ENCODE measurements at regions not wholly inside any gene's neighbourhood (a gene's known extent, or its start where the extent isn't known, plus 50 kb on each side); places are given as distances from the start of the nearest gene placed in this dataset.

DNA sequence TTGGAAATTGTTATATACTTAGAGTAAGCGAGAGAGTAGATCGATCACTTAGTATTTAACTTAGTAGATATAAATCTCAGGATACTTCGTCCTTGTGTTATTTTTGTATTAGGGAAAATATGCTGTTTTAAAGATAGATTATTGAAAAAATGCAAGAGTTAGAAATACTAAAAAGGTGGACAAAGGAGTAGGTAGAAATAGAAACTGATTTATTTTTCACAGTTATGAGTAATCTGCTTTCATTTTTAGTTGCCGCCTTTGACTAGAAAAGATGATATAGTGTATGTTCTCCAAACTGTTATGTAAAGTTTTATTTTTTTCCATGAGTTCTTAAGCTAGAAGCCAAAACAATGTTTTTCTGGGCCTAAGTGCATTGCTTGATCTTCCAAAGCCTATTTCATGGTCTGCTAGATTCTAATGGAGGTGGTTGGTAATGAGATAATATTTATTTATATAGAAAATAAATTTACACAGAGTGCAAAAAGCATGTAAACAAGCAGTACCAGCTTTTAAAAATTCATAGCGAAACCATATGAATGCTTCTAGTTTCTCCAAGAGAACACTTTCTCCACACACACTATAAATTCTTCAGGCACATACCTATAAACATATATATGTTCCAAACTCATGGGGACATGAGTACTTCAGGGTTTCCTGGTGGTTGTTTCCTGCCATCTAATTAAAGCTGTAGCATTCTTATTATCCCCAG is 61.1 kb downstream of the DIPK2A start:
- no peaks in the 10 kb centered on the region for H3K36me3 Mint-ChIP-seq (ENCODE audit: insufficient read depth, unreplicated experiment)
- TF ChIP-seq, protein P1, sequence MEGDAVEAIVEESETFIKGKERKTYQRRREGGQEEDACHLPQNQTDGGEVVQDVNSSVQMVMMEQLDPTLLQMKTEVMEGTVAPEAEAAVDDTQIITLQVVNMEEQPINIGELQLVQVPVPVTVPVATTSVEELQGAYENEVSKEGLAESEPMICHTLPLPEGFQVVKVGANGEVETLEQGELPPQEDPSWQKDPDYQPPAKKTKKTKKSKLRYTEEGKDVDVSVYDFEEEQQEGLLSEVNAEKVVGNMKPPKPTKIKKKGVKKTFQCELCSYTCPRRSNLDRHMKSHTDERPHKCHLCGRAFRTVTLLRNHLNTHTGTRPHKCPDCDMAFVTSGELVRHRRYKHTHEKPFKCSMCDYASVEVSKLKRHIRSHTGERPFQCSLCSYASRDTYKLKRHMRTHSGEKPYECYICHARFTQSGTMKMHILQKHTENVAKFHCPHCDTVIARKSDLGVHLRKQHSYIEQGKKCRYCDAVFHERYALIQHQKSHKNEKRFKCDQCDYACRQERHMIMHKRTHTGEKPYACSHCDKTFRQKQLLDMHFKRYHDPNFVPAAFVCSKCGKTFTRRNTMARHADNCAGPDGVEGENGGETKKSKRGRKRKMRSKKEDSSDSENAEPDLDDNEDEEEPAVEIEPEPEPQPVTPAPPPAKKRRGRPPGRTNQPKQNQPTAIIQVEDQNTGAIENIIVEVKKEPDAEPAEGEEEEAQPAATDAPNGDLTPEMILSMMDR (IDR thresholded peaks at IDR 0.05; ENCODE audit: unreplicated experiment) = no peak
- intact Hi-C loops (cut with micrococcal nuclease) = no loop called here
- no peaks in the 10 kb centered on the region for H3K9me3 Mint-ChIP-seq (ENCODE audit: unreplicated experiment)
- H3K4me3 Mint-ChIP-seq (ENCODE audit: unreplicated experiment) = no peak overlapping the region
- BruUV-seq (replicated peaks) = no TSS peak
- DNase-seq (ENCODE audit: unreplicated experiment) = no peak
- H3K27ac Mint-ChIP-seq (ENCODE audit: low read depth, unreplicated experiment) = no peak overlapping the region
- H3K27me3 Mint-ChIP-seq (ENCODE audit: insufficient read depth, unreplicated experiment) = no peaks in the 10 kb centered on the region
- no peaks in the 10 kb centered on the region for H3K4me1 Mint-ChIP-seq (ENCODE audit: insufficient read depth, unreplicated experiment)
- ChIA-PET CTCF (interaction anchor here (0.7 kb wide), 1 partner anchor 247 kb away, joined by 3 read pairs; no protein-coding TSS in a partner anchor), POLR2A (interaction anchor here (1.6 kb wide), 1 partner anchor 61 kb away, joined by 5 read pairs; the partner anchor contains the start of gene DIPK2A)

DNA sequence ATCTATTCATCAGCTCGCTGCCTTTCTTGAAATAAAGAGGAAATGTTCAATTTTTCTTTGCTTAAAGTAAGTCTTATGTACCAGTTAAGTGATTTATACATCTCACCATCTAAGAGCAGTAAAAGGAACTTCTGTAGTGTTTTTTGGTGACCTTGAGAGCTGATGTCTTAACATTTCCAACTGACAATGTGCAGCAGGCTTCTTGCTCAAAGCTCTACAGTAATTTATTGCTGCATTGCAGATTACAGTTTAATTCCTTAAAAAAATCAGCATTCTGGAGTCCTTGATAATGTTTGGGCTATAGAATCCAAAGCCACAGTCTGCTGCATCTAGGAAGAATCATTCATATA is 61.6 kb downstream of the DIPK2A start:
- intact Hi-C loops (cut with micrococcal nuclease) = no loop called here
- no peak for DNase-seq (ENCODE audit: unreplicated experiment)
- H3K27me3 Mint-ChIP-seq (ENCODE audit: insufficient read depth, unreplicated experiment) = no peaks in the 10 kb centered on the region
- no TSS peak for BruUV-seq (replicated peaks)
- H3K9me3 Mint-ChIP-seq (ENCODE audit: unreplicated experiment) = no peaks in the 10 kb centered on the region
- TF ChIP-seq, protein P1 (IDR thresholded peaks at IDR 0.05; ENCODE audit: unreplicated experiment) = no peak
- ChIA-PET CTCF (no interaction called here), POLR2A (no interaction called here)
- H3K4me3 Mint-ChIP-seq (ENCODE audit: unreplicated experiment) = no peak overlapping the region
- H3K27ac Mint-ChIP-seq (ENCODE audit: low read depth, unreplicated experiment) = no peak overlapping the region
- H3K4me1 Mint-ChIP-seq (ENCODE audit: insufficient read depth, unreplicated experiment) = no peaks in the 10 kb centered on the region
- H3K36me3 Mint-ChIP-seq (ENCODE audit: insufficient read depth, unreplicated experiment) = no peaks in the 10 kb centered on the region

DNA sequence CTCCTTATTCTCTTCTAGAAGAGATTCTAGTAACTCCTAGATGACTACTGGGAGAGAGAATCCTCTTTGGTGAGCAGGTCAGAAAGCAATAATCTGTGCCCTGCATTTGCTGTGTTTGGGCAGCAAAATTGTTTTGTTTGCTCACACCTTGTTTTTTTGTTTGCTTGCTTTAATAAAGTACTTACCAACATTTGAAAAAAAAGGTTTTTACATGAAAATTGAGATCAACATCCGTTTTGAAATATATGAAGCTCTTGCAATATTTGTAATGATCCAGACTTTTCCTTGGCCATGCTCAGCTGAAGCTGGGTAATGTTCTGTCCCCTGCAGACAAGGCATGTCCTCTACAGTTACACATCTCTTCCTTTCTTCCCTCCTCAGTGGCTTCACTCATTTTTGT is 62.2 kb downstream of the DIPK2A start:
- intact Hi-C loops (cut with micrococcal nuclease) = no loop called here
- no peak for DNase-seq (ENCODE audit: unreplicated experiment)
- BruUV-seq (replicated peaks) = no TSS peak
- CTCF ChIA-PET = no interaction called here
- no peaks in the 10 kb centered on the region for H3K4me1 Mint-ChIP-seq (ENCODE audit: insufficient read depth, unreplicated experiment)
- TF ChIP-seq, protein P1 (IDR thresholded peaks at IDR 0.05; ENCODE audit: unreplicated experiment) = no peak
- no peaks in the 10 kb centered on the region for H3K27me3 Mint-ChIP-seq (ENCODE audit: insufficient read depth, unreplicated experiment)
- no peak overlapping the region for H3K4me3 Mint-ChIP-seq (ENCODE audit: unreplicated experiment)
- no peaks in the 10 kb centered on the region for H3K36me3 Mint-ChIP-seq (ENCODE audit: insufficient read depth, unreplicated experiment)
- POLR2A ChIA-PET = no interaction called here
- H3K27ac Mint-ChIP-seq (ENCODE audit: low read depth, unreplicated experiment) = no peak overlapping the region
- H3K9me3 Mint-ChIP-seq (ENCODE audit: unreplicated experiment) = no peaks in the 10 kb centered on the region

DNA sequence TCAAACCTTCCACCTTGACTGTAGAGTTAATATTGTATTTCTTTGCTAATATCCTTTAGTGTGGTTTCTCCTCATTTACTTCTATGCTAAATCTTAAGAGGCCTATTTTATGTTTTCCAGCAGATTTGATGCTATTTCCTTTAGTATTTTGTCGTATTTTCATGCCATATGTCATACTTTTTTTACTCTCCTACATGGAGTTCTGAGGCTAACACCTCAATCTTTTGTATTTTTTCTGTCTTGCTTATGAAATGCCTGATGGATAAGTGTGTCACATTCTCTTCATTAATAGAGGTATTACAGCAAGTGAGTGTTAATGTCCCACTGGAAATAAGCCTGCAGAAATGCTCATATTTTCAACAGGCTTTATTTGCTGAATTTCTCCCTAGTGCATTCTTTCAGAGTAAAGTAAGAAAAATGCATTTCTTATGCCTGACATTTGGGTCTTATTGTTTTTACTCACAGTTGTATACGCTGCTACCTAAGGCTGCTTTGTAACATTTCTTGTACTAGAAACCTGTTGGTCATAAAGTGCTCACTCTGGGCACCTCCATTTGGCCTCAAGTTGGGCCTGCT is 63.2 kb downstream of the DIPK2A start:
- POLR2A ChIA-PET = no interaction called here
- no TSS peak for BruUV-seq (replicated peaks)
- DNase-seq (ENCODE audit: unreplicated experiment) = no peak
- Mint-ChIP-seq H3K27me3 (ENCODE audit: insufficient read depth, unreplicated experiment) (no peaks in the 10 kb centered on the region), H3K36me3 (ENCODE audit: insufficient read depth, unreplicated experiment) (no peaks in the 10 kb centered on the region), H3K9me3 (ENCODE audit: unreplicated experiment) (no peaks in the 10 kb centered on the region), H3K4me3 (ENCODE audit: unreplicated experiment) (no peak overlapping the region), H3K4me1 (ENCODE audit: insufficient read depth, unreplicated experiment) (peaks cover 5% of the 10 kb centered on the region), H3K27ac (ENCODE audit: low read depth, unreplicated experiment) (no peak overlapping the region)
- CTCF ChIA-PET = no interaction called here
- intact Hi-C loops (cut with micrococcal nuclease) = no loop called here
- TF ChIP-seq, protein P1 (IDR thresholded peaks at IDR 0.05; ENCODE audit: unreplicated experiment) = no peak
